ENCODE measurements at regions not wholly inside any gene's neighbourhood (a gene's known extent, or its start where the extent isn't known, plus 50 kb on each side); places are given as distances from the start of the nearest gene placed in this dataset.
"Not testable (repeated sequence)": the region's sequence is repeated elsewhere in the genome, so short reads cannot be mapped to it uniquely, and the experiment has no call there.

DNA sequence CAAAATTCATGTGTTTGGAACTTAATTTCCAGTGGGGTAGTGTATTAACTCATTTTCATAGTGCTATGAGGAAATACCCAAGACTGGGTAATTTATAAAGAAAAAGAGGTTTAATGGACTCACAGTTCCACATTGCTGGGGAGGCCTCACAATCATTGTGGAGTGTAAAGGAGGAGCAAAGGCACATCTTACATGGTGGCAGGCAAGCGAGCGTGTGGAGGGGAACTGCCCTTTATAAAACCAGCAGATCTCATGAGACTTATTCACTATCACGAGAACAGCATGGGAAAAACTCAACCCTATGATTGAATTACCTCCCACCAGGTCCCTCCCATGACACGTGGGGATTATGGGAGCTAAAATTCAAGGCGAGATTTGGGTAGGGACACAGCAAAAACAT is 64.3 kb upstream of the ANKRD10 start:
- H3K27ac Mint-ChIP-seq; H3K4me3 Mint-ChIP-seq; H3K36me3 Mint-ChIP-seq (ENCODE audit: low read depth); DNase-seq; intact Hi-C loops (cut with micrococcal nuclease); H3K4me1 Mint-ChIP-seq: not testable (repeated sequence)
- peaks cover 16% of the 10 kb centered on the region for H3K9me3 Mint-ChIP-seq
- peaks cover 37% of the 10 kb centered on the region for H3K27me3 Mint-ChIP-seq

DNA sequence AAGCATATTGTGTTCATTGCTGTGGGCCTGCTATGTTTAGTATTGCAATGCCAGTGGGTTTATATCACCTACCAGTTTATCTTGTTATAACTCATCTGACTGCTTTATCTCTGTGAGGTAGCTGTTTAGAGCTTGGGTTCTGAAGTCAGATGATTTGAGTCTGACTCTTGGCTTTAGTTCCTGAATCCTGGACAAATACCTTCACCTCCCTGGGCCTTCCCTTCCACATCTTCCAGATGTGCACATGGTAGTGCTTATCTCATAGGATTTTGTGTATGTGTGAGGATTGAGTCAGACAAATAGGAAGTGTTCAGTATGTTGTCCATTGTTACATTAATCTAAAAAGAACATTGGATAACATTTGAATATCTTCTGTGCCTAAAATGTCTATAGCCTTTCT is 63.5 kb upstream of the ANKRD10 start:
- intact Hi-C loops (cut with micrococcal nuclease) = no loop called here
- no peak for DNase-seq
- H3K27ac Mint-ChIP-seq = no peak overlapping the region
- H3K27me3 Mint-ChIP-seq = peaks cover 34% of the 10 kb centered on the region
- no peak overlapping the region for H3K4me3 Mint-ChIP-seq
- H3K36me3 Mint-ChIP-seq (ENCODE audit: low read depth) = peaks cover 8% of the 10 kb centered on the region
- peaks cover 16% of the 10 kb centered on the region for H3K9me3 Mint-ChIP-seq
- H3K4me1 Mint-ChIP-seq = peaks cover 5% of the 10 kb centered on the region

DNA sequence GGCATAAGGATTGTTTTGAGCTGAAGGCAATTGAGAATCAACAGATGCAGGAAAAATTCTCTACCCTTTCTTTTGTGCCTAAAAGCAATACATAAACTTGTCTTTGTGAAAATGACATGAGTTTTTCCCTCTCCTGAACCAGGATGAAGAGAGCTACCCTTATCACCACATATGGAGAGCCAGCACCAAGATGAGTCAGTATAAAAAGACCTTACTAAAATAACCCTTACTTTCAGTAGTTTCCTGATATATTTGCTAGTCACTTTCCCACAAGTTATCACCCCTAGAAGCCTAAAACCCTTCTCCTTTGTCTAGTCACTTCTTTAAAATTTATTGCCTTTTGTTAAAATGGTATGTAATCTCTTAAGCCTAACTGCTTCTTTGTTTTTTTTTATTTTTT is 61.9 kb upstream of the ANKRD10 start:
- DNase-seq = no peak
- Mint-ChIP-seq H3K4me3 (no peak overlapping the region), H3K36me3 (ENCODE audit: low read depth) (peaks cover 13% of the 10 kb centered on the region), H3K27me3 (peaks cover 34% of the 10 kb centered on the region), H3K9me3 (peaks cover 24% of the 10 kb centered on the region), H3K27ac (no peak overlapping the region), H3K4me1 (peaks cover 9% of the 10 kb centered on the region)
- intact Hi-C loops (cut with micrococcal nuclease) = no loop called here

DNA sequence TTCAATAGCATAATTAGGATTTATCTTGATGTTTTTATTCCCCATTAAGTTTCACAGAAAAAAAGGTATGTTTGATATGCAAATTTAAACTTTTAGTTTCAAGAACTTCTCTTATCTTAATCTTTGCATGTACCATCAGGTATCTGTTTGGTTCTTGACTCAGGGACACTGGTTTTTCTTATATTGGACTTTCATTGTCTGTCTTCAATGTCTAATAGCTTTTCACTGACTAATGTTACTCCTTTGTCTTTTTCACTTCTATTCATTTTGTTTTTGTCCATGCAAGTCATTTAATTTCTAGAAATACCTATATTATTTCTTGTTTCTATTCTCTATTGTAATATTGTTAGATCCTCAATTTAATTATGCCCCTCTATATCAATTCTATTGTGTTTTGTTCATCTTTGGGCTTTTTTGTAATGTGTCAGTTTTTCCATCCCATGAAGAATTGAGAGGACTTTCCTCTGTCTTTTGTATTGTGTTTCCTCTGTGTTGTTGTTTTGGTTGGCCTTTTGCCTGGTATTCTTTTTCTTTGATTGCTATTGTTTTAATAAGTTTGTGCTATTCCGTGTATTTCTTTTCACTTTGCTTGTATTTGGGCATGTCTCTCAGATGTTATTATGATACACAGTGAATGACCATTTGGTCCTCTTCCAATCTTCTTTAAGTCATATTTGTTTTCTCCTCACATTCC is 58.3 kb upstream of the ANKRD10 start:
- intact Hi-C loops (cut with micrococcal nuclease) = no loop called here
- H3K27ac Mint-ChIP-seq = peak overlapping the region; percentile 43
- DNase-seq = no peak
- H3K27me3 Mint-ChIP-seq = peaks cover 22% of the 10 kb centered on the region
- peaks cover 9% of the 10 kb centered on the region for H3K4me1 Mint-ChIP-seq
- peaks cover 31% of the 10 kb centered on the region for H3K9me3 Mint-ChIP-seq
- no peak overlapping the region for H3K4me3 Mint-ChIP-seq
- H3K36me3 Mint-ChIP-seq (ENCODE audit: low read depth) = peaks cover 19% of the 10 kb centered on the region

DNA sequence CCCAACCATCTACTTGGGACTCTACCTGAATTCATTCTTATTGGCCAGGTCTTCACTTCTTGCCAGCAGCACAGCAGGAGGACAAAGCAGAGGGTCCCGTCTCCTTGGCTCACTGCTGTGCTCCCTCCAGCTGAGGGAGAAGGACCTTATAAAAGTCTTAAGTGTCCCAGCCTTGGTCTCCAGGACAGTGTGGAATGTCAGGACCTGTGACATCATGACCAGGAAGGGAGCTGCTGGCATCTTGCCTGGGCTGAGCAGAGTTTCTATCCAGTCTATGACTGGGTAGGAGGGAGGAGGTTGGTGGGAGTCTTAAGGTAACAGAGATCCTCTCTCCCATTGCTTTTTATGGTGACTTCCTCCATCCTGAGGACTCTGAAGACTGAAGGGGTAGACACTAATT is 56.6 kb upstream of the ANKRD10 start:
- intact Hi-C loops (cut with micrococcal nuclease) = no loop called here
- DNase-seq = no peak
- Mint-ChIP-seq H3K27ac (no peak overlapping the region), H3K9me3 (peaks cover 44% of the 10 kb centered on the region), H3K36me3 (ENCODE audit: low read depth) (peaks cover 28% of the 10 kb centered on the region), H3K4me1 (peaks cover 11% of the 10 kb centered on the region), H3K27me3 (peaks cover 18% of the 10 kb centered on the region), H3K4me3 (no peak overlapping the region)

DNA sequence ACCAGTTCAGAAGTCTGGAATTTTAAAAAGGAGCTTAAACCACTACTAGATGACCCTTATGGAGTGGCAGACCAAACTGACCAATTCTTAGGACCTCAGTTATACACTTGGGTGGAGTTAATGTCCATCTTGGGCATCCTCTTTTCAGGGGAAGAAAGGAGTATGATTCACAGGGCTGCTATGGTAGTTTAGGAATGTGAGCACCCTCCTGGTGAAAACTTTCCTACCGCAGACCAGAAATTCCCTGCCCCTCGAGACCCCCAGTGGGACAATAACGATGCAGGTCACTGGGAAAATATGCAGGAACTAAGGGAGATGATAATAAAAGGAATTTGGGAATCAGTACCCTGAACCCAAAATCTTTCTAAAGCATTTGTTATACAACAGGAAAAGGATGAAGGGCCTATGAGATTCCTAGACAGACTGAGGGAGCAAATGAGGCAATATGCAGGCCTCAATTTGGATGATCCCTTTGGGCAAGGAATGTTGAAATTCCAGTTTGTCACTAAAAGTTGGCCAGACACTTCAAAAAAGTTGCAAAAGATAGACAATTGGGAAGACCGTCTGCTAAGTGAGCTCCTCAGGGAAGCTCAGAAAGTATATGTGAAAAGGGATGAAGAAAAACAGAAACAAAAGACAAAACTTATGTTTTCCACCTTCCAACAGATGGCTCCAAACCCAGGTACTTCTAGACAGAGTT is 52.4 kb upstream of the ANKRD10 start:
- Mint-ChIP-seq H3K4me1 (peaks cover 27% of the 10 kb centered on the region), H3K27ac (peak overlapping the region; percentile 86), H3K36me3 (ENCODE audit: low read depth) (peaks cover 45% of the 10 kb centered on the region), H3K9me3 (peaks cover 55% of the 10 kb centered on the region)
- not testable (repeated sequence) for H3K4me3 Mint-ChIP-seq, H3K27me3 Mint-ChIP-seq, DNase-seq
- intact Hi-C loops (cut with micrococcal nuclease) = loop anchor here (5.0 kb wide), 2 partner anchors 220 to 830 kb away; no protein-coding TSS in a partner anchor

DNA sequence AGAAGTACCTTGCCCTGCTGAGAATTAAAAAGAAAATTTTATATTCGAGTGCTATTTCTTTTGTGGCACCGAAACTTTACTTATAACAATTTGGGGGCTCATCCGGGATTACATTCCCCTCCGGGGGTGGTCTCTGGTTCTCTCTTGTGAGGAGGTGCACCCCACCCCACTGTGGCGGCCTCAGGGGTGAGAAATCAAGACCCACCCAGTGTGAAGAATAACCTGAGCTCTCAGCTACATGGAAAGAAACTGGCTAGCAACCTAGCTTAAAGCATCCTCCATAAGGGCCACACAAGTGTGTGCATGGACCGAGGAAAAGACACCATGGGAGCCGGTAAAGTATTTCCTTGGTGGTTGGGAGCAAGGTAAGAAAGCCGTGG is 50.9 kb upstream of the ANKRD10 start:
- H3K27me3 Mint-ChIP-seq = no peaks in the 10 kb centered on the region
- intact Hi-C loops (cut with micrococcal nuclease) = loop anchor here (1.0 to 5.0 kb wide), 6 partner anchors 13 to 828 kb away; partner anchors contain the start of gene ANKRD10
- H3K9me3 Mint-ChIP-seq = peaks cover 52% of the 10 kb centered on the region
- peaks cover 45% of the 10 kb centered on the region for H3K36me3 Mint-ChIP-seq (ENCODE audit: low read depth)
- no peak overlapping the region for H3K4me3 Mint-ChIP-seq
- H3K27ac Mint-ChIP-seq = peak overlapping the region; percentile 86
- peaks cover 27% of the 10 kb centered on the region for H3K4me1 Mint-ChIP-seq
- DNase-seq = no peak

DNA sequence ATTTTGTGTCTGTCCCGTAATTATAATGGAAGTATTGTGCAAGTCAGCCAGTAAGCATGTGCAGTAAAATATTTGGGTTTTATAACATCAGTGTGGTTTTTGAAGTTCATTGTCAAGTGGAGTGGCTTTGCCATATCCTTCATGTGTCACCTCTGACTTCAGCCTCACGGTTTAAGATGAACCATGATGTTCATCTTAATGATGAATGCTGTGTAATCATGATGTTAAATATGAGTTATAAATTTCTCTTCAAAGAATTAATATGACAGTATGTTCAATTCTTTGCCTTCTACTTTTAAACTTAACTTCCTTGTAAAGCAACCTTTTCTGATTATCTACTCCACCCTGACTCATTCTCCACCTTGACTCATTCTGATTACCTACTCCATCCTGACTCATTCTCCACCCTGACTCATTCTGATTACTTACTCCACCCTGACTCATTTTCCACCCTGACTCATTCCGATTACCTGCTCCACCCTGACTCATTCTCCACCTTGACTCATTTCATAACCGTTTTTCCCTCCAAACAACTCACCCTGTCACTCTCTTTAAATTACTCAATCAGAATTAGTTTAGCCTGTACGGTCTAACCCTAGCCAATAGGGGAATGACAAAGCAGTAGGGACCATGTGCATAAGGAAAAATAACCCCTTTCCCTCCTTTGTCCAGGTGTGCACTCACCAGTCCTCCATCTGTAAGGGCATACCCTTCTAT is 50.3 kb upstream of the ANKRD10 start:
- peaks cover 48% of the 10 kb centered on the region for H3K9me3 Mint-ChIP-seq
- H3K27me3 Mint-ChIP-seq = no peaks in the 10 kb centered on the region
- intact Hi-C loops (cut with micrococcal nuclease) = loop anchor here (1.0 to 5.0 kb wide), 6 partner anchors 13 to 828 kb away; partner anchors contain the start of gene ANKRD10
- peak overlapping the region; percentile 86 for H3K27ac Mint-ChIP-seq
- H3K36me3 Mint-ChIP-seq (ENCODE audit: low read depth) = peaks cover 43% of the 10 kb centered on the region
- peak overlapping the region; percentile 19 for H3K4me3 Mint-ChIP-seq
- H3K4me1 Mint-ChIP-seq = peaks cover 27% of the 10 kb centered on the region
- peak; percentile 82 for DNase-seq
